ENCODE measurements at regions not wholly inside any gene's neighbourhood (a gene's known extent, or its start where the extent isn't known, plus 50 kb on each side); places are given as distances from the start of the nearest gene placed in this dataset.

DNA sequence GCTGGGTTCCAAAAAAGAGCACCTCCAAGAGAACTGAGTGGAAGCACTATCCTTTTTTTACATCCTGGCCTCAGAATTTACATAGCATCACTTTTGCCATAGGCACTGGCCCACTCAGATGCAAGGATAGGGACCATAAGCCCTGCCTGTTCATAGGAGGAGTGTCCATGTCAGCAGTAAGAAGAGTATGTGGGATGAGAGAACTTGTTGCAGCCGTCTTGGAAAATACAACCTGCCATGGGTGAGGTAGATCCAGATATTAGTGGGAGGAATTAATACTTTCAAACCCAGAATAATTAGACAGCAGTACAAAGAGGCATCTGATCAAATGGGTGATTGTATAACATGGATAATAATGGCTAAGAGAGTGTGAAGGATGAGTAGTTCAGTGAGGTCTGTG is 110.7 kb upstream of the CELF4 start:
- TF ChIP-seq CTCF (IDR thresholded peaks at IDR 0.05) (no peak), POLR2A (IDR thresholded peaks at IDR 0.05) (no peak)
